Panc1 (cell line): ENCODE measurements at regions not wholly inside any gene's neighbourhood (a gene's known extent, or its start where the extent isn't known, plus 50 kb on each side); places are given as distances from the start of the nearest gene placed in this dataset.

Experiments used
- ATAC-seq: fragments of 200-7000 bp; cut with Tn5 transposase; 2 replicates; pipeline ENCODE4 v1.9.1; 2020; ENCODE audit warnings: mild to moderate bottlenecking, moderate library complexity
- BruUV-seq: library from RNA; stranded (reverse); fragments of 400-500 nt; replicated peaks from 2 replicates; lab custom pipeline; 2021; lab: Mats Ljungman, UMichigan
- CTCF ChIA-PET: fragments of 300-600 bp; sonication (Branson Sonifier 250); formaldehyde crosslinking; loops from one replicate; lab custom pipeline; 2022; ENCODE audit warnings: antibody characterized with exemption; lab: Charles Lee
- POLR2A ChIA-PET: fragments of 300-600 bp; sonication (Branson Sonifier 250); formaldehyde crosslinking; loops from one replicate; lab custom pipeline; 2022; ENCODE audit warnings: antibody characterized with exemption; lab: Charles Lee
- DNase-seq: peaks from one replicate; pipeline ENCODE4 v3.0.0-alpha.2; 2010; ENCODE audit warnings: low read depth, low spot score
- H3K27ac ChIP-seq: 2 replicates; pipeline ENCODE4 v1.5.1; 2011; ENCODE audit warnings: mild to moderate bottlenecking, low read length, inconsistent platforms
- H3K27me3 ChIP-seq: fragments of 200-500 bp; sonication (Bioruptor generic); 2 replicates; pipeline ENCODE4 v1.6.0; 2014; ENCODE audit warnings: low read length, inconsistent platforms; ENCODE audit not compliant: control insufficient read depth, insufficient read depth
- H3K36me3 ChIP-seq: fragments of 200-500 bp; sonication (Bioruptor generic); 2 replicates; pipeline ENCODE4 v1.5.1; 2014; ENCODE audit warnings: inconsistent platforms, mild to moderate bottlenecking, low read length, moderate library complexity; ENCODE audit not compliant: control insufficient read depth, insufficient read depth
- H3K4me1 ChIP-seq: 2 replicates; pipeline ENCODE4 v1.5.1; 2011; ENCODE audit warnings: inconsistent platforms, mild to moderate bottlenecking, low read length, moderate library complexity; ENCODE audit not compliant: control insufficient read depth, insufficient read depth
- H3K4me3 ChIP-seq, 2 experiments: 2 replicates each; pipeline ENCODE4 v1.5.1; 2011 to 2012; ENCODE audit warnings: low read depth in 2 of 2, low read length in 2 of 2, mild to moderate bottlenecking in 2 of 2, inconsistent platforms in 1 of 2, moderate library complexity in 1 of 2
- H3K9me3 ChIP-seq: fragments of 200-500 bp; sonication (Bioruptor generic); 2 replicates; pipeline ENCODE4 v1.5.1; 2014; ENCODE audit warnings: low read depth, mild to moderate bottlenecking, inconsistent platforms, low read length, moderate library complexity; ENCODE audit not compliant: control insufficient read depth, insufficient read depth
- CTCF ChIP-seq: fragments of 450-650 bp; IDR thresholded peaks from 2 replicates; pipeline ENCODE4 v1.5.1; 2017; ENCODE audit warnings: mild to moderate bottlenecking
- POLR2AphosphoS5 ChIP-seq: IDR thresholded peaks from 2 replicates; pipeline ENCODE4 v1.6.1; 2012; ENCODE audit warnings: mild to moderate bottlenecking, low read depth, low read length, moderate library complexity
- REST ChIP-seq, 2 experiments: IDR thresholded peaks; 2 replicates each; pipeline ENCODE4 v1.6.1; 2011 to 2012; ENCODE audit warnings: low read depth in 2 of 2, control low read depth in 1 of 2, low read length in 1 of 2, mild to moderate bottlenecking in 1 of 2, moderate library complexity in 1 of 2; ENCODE audit not compliant: insufficient read depth in 1 of 2
- SIN3A ChIP-seq: IDR thresholded peaks from 2 replicates; pipeline ENCODE4 v1.6.1; 2012; ENCODE audit warnings: low read depth, mild to moderate bottlenecking, low read length, moderate library complexity, borderline replicate concordance; ENCODE audit not compliant: insufficient read depth
- TCF7L2 ChIP-seq: IDR thresholded peaks from 2 replicates; pipeline ENCODE4 v1.6.1; 2011; ENCODE audit warnings: mild to moderate bottlenecking, low read depth, low read length, inconsistent platforms
- in situ Hi-C: cut with HindIII; loops from 2 replicates; pipeline ENCODE4 v1.10.0; 2016; ENCODE audit warnings: low sequenced_read_pairs, low pct_unique_long_range_greater_than_20kb
- intact Hi-C: fragments of 100-400 bp; cut with micrococcal nuclease; formaldehyde crosslinking; loops from one replicate; pipeline ENCODE4 v1.10.0; 2022; ENCODE audit not compliant: unreplicated experiment

GRCh38 chr4:187480146-187481145, 515.1 kb upstream of the ZFP42 start:
- no peaks in the 10 kb centered on the region for H3K27me3 ChIP-seq
- no peak overlapping the region for H3K4me3 ChIP-seq
- ATAC-seq, result no peak
- TF ChIP-seq TCF7L2, result no peak
- TF ChIP-seq POLR2AphosphoS5, result no peak
- TF ChIP-seq SIN3A, result no peak
- TF ChIP-seq REST (IDR thresholded peaks at IDR 0.05; ENCODE audit: insufficient read depth in 1 of 2, low read depth in 2 of 2, low read length in 1 of 2), result no peak
- TF ChIP-seq CTCF, result no peak
- no peak for DNase-seq
- in situ Hi-C loops, result no loop called here
- no peaks in the 10 kb centered on the region for H3K9me3 ChIP-seq
- no peaks in the 10 kb centered on the region for H3K4me1 ChIP-seq
- ChIA-PET CTCF (no interaction called here), POLR2A (no interaction called here)
- no peaks in the 10 kb centered on the region for H3K36me3 ChIP-seq
- BruUV-seq, result no TSS peak
- H3K27ac ChIP-seq, result no peak overlapping the region
- intact Hi-C loops, result no loop called here

GRCh38 chr4:187484186-187484585, 511.4 kb upstream of the ZFP42 start:
- ATAC-seq (no peak), DNase-seq (no peak)
- CTCF ChIA-PET, result no interaction called here
- BruUV-seq, result no TSS peak
- intact Hi-C loops, result no loop called here
- POLR2A ChIA-PET, result no interaction called here
- H3K4me1 ChIP-seq, result no peaks in the 10 kb centered on the region
- no peaks in the 10 kb centered on the region for H3K27me3 ChIP-seq
- no peaks in the 10 kb centered on the region for H3K9me3 ChIP-seq
- TF ChIP-seq REST (IDR thresholded peaks at IDR 0.05; ENCODE audit: insufficient read depth in 1 of 2, low read depth in 2 of 2, low read length in 1 of 2), result no peak
- no peak for TF ChIP-seq TCF7L2
- TF ChIP-seq CTCF, result no peak
- TF ChIP-seq POLR2AphosphoS5, result no peak
- no peak for TF ChIP-seq SIN3A
- H3K4me3 ChIP-seq, result no peak overlapping the region
- H3K27ac ChIP-seq, result no peak overlapping the region
- H3K36me3 ChIP-seq, result no peaks in the 10 kb centered on the region
- in situ Hi-C loops, result no loop called here
